A673 (cell line): ENCODE measurements at regions not wholly inside any gene's neighbourhood (a gene's known extent, or its start where the extent isn't known, plus 50 kb on each side); places are given as distances from the start of the nearest gene placed in this dataset.

Experiments used
- BruUV-seq: library from RNA; stranded (reverse); fragments of 400-500 nt; replicated peaks from 2 replicates; lab custom pipeline; 2021; lab: Mats Ljungman, UMichigan
- CTCF ChIA-PET: fragments of 300-600 bp; sonication (Branson Sonifier 250); formaldehyde crosslinking; loops from one replicate; lab custom pipeline; 2022; ENCODE audit warnings: antibody characterized with exemption; lab: Charles Lee
- POLR2A ChIA-PET: fragments of 300-600 bp; sonication (Branson Sonifier 250); formaldehyde crosslinking; loops from one replicate; lab custom pipeline; 2022; ENCODE audit warnings: antibody characterized with exemption; ENCODE audit not compliant: low non-redundant PET; lab: Charles Lee
- DNase-seq: peaks from one replicate; pipeline ENCODE4 v3.0.0-alpha.2; 2015; ENCODE audit warnings: low spot score
- H3K27ac ChIP-seq: fragments of 200-600 bp; sonication (generic); 2 replicates; pipeline ENCODE4 v1.5.1; 2016; ENCODE audit warnings: mixed run types, low read depth, mild to moderate bottlenecking, mixed read lengths, antibody characterized with exemption, low read length; ENCODE audit not compliant: poor library complexity, severe bottlenecking
- H3K27me3 ChIP-seq: fragments of 200-600 bp; sonication (generic); replicated peaks from 2 replicates; pipeline ENCODE4 v1.6.1; 2017; ENCODE audit warnings: mixed run types, low read depth, mild to moderate bottlenecking, mixed read lengths, antibody characterized with exemption, low read length; ENCODE audit not compliant: insufficient read depth, poor library complexity
- H3K36me3 ChIP-seq: fragments of 200-600 bp; sonication (generic); 2 replicates; pipeline ENCODE4 v1.6.1; 2016; ENCODE audit warnings: mixed run types, mild to moderate bottlenecking, mixed read lengths, antibody characterized with exemption, low read length; ENCODE audit not compliant: insufficient read depth, poor library complexity, severe bottlenecking
- H3K4me1 ChIP-seq: fragments of 200-600 bp; sonication (generic); 2 replicates; pipeline ENCODE4 v1.6.1; 2017; ENCODE audit warnings: mixed run types, mild to moderate bottlenecking, mixed read lengths, antibody characterized with exemption, low read length; ENCODE audit not compliant: insufficient read depth, poor library complexity, severe bottlenecking
- H3K4me3 ChIP-seq: fragments of 200-600 bp; sonication (generic); 2 replicates; pipeline ENCODE4 v1.5.1; 2016; ENCODE audit warnings: low read depth, mixed run types, mild to moderate bottlenecking, mixed read lengths, low read length; ENCODE audit not compliant: poor library complexity, severe bottlenecking
- H3K9me3 ChIP-seq: fragments of 200-600 bp; sonication (generic); 2 replicates; pipeline ENCODE4 v1.6.1; 2016; ENCODE audit warnings: mixed run types, low read depth, mild to moderate bottlenecking, mixed read lengths, antibody characterized with exemption, low read length; ENCODE audit not compliant: poor library complexity, severe bottlenecking
- EZH2 ChIP-seq: fragments of 200-600 bp; sonication (generic); IDR thresholded peaks from 2 replicates; pipeline ENCODE4 v1.6.1; 2017; ENCODE audit warnings: borderline replicate concordance, low read depth, mild to moderate bottlenecking, mixed read lengths, antibody characterized with exemption, low read length; ENCODE audit not compliant: poor library complexity, severe bottlenecking
- intact Hi-C: fragments of 100-400 bp; cut with micrococcal nuclease; formaldehyde crosslinking; loops from one replicate; pipeline ENCODE4 v1.10.0; 2022; ENCODE audit not compliant: unreplicated experiment
- TF ChIP-seq, protein P1 (sequence below): fragments of 300-800, 200-600 bp; sonication (generic); conservative IDR thresholded peaks from 2 replicates; pipeline ENCODE4 v1.5.1; 2017; ENCODE audit warnings: low read depth, mild to moderate bottlenecking, antibody characterized with exemption, low read length, moderate library complexity, mixed read lengths

DNA sequence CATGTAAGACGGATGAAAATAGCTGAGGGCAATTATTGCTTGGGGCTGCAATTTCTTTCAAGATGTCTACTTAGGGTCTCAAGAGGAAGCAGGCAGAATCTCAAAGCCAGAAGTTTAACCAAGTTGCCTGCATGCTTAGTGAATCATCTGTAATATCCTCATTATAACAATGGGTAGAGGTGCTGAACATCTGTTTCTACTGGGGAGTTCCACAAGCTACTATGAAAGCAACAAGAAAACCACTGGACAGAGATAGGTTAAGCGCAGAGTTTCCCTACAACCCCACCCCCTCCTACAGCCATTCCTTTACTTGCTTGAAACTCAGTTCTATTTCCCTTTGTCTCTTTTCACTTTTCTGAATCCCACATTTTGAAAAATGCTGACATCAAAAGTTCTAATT is 759.4 kb upstream of the GBE1 start:
- Histone ChIP-seq H3K36me3 (no peaks in the 10 kb centered on the region), H3K4me3 (no peak overlapping the region), H3K4me1 (no peaks in the 10 kb centered on the region), H3K9me3 (peaks cover 3% of the 10 kb centered on the region), H3K27me3 (no peaks in the 10 kb centered on the region), H3K27ac (no peak overlapping the region)
- BruUV-seq = no TSS peak
- TF ChIP-seq, protein P1, sequence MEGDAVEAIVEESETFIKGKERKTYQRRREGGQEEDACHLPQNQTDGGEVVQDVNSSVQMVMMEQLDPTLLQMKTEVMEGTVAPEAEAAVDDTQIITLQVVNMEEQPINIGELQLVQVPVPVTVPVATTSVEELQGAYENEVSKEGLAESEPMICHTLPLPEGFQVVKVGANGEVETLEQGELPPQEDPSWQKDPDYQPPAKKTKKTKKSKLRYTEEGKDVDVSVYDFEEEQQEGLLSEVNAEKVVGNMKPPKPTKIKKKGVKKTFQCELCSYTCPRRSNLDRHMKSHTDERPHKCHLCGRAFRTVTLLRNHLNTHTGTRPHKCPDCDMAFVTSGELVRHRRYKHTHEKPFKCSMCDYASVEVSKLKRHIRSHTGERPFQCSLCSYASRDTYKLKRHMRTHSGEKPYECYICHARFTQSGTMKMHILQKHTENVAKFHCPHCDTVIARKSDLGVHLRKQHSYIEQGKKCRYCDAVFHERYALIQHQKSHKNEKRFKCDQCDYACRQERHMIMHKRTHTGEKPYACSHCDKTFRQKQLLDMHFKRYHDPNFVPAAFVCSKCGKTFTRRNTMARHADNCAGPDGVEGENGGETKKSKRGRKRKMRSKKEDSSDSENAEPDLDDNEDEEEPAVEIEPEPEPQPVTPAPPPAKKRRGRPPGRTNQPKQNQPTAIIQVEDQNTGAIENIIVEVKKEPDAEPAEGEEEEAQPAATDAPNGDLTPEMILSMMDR = no peak
- no peak for TF ChIP-seq EZH2
- no peak for DNase-seq
- CTCF ChIA-PET = no interaction called here
- intact Hi-C loops = no loop called here
- POLR2A ChIA-PET = no interaction called here

DNA sequence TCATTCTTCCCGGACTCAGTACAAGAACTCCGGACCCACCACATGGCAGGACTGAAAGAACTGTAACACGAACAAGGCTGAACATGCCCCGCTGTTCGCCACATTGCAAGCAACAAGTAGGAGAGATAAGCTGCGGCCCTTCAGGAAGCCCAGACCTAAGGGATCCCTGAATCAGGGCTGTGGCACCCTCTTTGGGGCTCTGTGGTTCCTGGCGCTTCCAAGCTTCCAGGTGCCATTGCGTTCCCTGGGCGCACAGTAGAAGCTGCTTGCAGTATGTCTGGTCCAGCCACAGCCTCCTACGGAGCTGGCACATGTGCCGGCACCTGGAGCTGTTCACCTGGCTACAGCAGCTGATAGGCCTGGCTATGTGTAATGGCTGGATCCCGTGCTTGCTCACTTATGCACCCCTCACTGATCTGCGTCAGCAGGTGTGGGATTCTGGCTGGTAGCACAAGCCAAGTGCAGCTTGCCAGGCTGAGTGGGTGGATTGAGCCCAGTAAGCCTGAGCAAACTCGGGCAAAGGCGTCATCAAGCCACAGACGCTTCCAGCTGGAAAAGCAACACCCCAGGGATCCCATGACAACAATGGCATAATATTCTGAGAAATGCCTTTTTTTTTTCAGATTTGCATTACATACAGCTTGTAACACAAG is 748.6 kb upstream of the GBE1 start:
- no peak for DNase-seq
- ChIA-PET POLR2A (no interaction called here), CTCF (no interaction called here)
- no peak overlapping the region for H3K4me3 ChIP-seq
- no peaks in the 10 kb centered on the region for H3K36me3 ChIP-seq
- TF ChIP-seq, protein P1 = no peak
- no peak for TF ChIP-seq EZH2
- no TSS peak for BruUV-seq
- no peak overlapping the region for H3K27ac ChIP-seq
- H3K4me1 ChIP-seq = no peaks in the 10 kb centered on the region
- H3K9me3 ChIP-seq = no peaks in the 10 kb centered on the region
- H3K27me3 ChIP-seq = no peaks in the 10 kb centered on the region
- intact Hi-C loops = no loop called here

DNA sequence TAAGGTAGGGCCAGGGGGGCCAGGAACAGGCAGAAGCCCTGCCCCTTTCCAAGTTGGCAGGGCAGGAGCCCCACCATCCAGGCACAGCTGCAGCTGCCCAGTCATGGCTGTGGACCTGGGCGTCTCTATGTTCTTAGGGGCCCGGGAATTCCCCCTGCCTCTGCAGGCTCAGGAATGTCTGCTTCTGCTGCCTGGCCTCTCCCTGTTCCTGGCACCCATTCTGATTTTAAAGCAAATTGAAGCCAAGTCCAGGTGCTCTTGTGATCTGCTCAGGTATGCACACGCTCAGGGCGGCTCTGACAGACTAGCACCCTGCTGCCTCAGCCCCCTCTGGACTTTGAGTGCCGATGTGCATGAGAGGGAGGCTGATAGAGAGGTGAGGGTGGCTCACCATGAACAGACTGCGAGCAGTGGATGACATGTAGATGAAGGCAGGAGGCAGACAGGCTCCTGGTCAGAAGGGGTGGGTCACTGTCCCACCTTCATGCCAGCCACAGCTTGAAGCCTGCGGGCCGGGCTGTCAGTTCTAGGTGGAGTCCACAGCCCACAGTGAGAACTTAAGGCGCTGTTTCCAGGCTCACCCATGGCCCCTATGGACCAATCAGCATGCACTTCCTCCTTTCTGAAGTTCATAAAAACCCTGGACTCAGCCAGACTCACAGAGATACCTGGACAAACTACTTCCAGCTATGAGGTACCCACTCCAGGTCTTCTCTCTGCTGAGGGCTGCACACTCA is 747.8 kb upstream of the GBE1 start:
- no peak for DNase-seq
- CTCF ChIA-PET = no interaction called here
- no peaks in the 10 kb centered on the region for H3K36me3 ChIP-seq
- no peak overlapping the region for H3K27ac ChIP-seq
- H3K27me3 ChIP-seq = no peaks in the 10 kb centered on the region
- no peak for TF ChIP-seq EZH2
- TF ChIP-seq, protein P1 = no peak
- POLR2A ChIA-PET = no interaction called here
- no TSS peak for BruUV-seq
- intact Hi-C loops = no loop called here
- H3K4me1 ChIP-seq = no peaks in the 10 kb centered on the region
- no peaks in the 10 kb centered on the region for H3K9me3 ChIP-seq
- H3K4me3 ChIP-seq = no peak overlapping the region
